ENCODE measurements at regions not wholly inside any gene's neighbourhood (a gene's known extent, or its start where the extent isn't known, plus 50 kb on each side); places are given as distances from the start of the nearest gene placed in this dataset.

DNA sequence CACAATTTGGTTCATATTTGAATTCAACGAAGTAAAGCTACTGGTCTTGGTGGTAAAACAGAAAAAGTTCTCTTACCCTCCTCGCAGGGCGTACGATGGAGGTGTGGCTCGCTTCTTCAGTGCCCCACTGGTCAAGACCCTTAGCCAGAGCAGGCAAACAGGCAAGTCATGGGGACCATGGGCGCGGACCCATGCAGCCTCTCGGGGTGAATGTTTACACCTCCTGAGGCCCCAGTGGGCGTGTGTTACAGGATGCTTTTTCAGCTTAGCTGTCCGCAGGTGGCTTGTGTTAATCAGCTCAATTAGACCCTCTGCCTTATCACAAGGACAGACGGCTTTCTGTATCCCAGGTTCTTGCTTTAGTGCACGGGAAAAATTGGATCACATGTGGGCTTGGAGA is 991.8 kb downstream of the GBE1 start:
- Histone ChIP-seq H3K27me3 (no peaks in the 10 kb centered on the region), H3K4me3 (no peak overlapping the region), H3K4me1 (no peaks in the 10 kb centered on the region), H3K27ac (no peak overlapping the region), H3K9me3 (no peaks in the 10 kb centered on the region), H3K36me3 (no peaks in the 10 kb centered on the region)
- DNase-seq, result no peak
- TF ChIP-seq, protein P1, sequence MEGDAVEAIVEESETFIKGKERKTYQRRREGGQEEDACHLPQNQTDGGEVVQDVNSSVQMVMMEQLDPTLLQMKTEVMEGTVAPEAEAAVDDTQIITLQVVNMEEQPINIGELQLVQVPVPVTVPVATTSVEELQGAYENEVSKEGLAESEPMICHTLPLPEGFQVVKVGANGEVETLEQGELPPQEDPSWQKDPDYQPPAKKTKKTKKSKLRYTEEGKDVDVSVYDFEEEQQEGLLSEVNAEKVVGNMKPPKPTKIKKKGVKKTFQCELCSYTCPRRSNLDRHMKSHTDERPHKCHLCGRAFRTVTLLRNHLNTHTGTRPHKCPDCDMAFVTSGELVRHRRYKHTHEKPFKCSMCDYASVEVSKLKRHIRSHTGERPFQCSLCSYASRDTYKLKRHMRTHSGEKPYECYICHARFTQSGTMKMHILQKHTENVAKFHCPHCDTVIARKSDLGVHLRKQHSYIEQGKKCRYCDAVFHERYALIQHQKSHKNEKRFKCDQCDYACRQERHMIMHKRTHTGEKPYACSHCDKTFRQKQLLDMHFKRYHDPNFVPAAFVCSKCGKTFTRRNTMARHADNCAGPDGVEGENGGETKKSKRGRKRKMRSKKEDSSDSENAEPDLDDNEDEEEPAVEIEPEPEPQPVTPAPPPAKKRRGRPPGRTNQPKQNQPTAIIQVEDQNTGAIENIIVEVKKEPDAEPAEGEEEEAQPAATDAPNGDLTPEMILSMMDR (IDR thresholded peaks at IDR 0.05), result no peak
- no peak for TF ChIP-seq POLR2A (IDR thresholded peaks at IDR 0.05)

DNA sequence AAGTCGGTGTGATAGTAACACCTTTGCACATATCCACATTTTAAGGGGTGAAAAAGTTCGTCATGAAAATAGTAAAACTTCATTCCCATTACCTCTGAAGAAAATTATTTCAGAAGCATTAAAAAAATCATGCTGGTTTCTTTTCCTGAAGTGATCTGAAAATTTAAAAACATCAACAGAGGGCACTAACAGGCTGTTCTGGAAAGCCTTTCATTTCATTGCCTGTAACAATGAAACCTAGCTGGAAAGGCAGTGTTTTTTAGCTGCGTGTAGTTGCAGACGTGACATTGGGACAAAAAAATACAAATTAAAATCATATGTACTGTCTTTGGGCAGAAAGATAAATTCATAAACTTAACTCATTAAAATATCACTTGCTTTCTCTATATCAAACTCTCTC is 993.8 kb downstream of the GBE1 start:
- no peak for DNase-seq
- no peak overlapping the region for H3K27ac ChIP-seq
- no peak for TF ChIP-seq POLR2A (IDR thresholded peaks at IDR 0.05)
- TF ChIP-seq, protein P1 (IDR thresholded peaks at IDR 0.05), result peak in 3 of 6 experiments; percentile 21 to 35 (median 24)
- no peaks in the 10 kb centered on the region for H3K27me3 ChIP-seq
- no peak overlapping the region for H3K4me3 ChIP-seq
- no peaks in the 10 kb centered on the region for H3K9me3 ChIP-seq
- H3K4me1 ChIP-seq, result no peaks in the 10 kb centered on the region
- no peaks in the 10 kb centered on the region for H3K36me3 ChIP-seq

DNA sequence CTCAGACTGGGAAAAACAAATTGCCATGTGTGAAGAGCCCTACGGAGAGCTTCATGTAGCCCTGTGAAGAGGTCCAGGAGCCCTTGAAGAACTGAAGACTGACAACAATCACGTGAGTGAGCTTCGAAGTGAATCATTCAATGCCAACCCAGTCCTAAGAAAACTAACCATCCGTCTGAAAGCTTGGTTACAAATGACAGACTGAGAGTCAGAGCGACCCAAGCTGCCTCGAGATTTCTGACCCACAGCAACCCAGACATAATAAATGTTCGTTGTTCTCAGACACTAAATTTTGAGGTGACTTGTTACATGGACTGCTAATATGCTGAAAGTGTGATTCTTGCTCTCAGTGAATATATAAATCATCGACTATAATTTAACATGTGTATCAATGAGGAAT is 987.2 kb upstream of the ROBO1 start:
- H3K27ac ChIP-seq, result no peak overlapping the region
- no peaks in the 10 kb centered on the region for H3K4me1 ChIP-seq
- no peaks in the 10 kb centered on the region for H3K9me3 ChIP-seq
- H3K4me3 ChIP-seq, result no peak overlapping the region
- no peak for DNase-seq
- no peaks in the 10 kb centered on the region for H3K27me3 ChIP-seq
- no peaks in the 10 kb centered on the region for H3K36me3 ChIP-seq
- TF ChIP-seq, protein P1 (IDR thresholded peaks at IDR 0.05), result no peak
- TF ChIP-seq POLR2A (IDR thresholded peaks at IDR 0.05), result no peak

DNA sequence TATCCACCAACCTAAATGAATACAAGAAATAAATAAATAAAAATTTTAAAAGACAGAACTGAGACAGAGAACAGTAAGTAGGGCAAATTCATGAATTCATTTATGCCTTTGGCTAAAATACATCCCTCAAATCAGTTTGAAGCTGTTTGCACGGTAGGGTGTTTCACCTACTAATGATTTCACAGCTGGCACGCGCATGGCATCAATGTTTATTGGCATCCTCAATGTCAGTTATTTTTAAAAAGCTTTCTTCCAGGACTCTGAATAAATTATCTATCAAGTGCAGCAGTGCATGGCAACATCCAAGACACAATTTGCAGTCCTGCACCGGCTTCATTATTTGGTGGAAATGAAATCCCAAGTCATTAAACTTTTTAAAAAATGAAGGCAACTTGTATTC is 985.2 kb upstream of the ROBO1 start:
- Histone ChIP-seq H3K36me3 (no peaks in the 10 kb centered on the region), H3K4me1 (no peaks in the 10 kb centered on the region), H3K9me3 (no peaks in the 10 kb centered on the region), H3K4me3 (no peak overlapping the region), H3K27ac (no peak overlapping the region), H3K27me3 (no peaks in the 10 kb centered on the region)
- TF ChIP-seq POLR2A (IDR thresholded peaks at IDR 0.05), result no peak
- TF ChIP-seq, protein P1 (IDR thresholded peaks at IDR 0.05), result no peak
- DNase-seq, result no peak

DNA sequence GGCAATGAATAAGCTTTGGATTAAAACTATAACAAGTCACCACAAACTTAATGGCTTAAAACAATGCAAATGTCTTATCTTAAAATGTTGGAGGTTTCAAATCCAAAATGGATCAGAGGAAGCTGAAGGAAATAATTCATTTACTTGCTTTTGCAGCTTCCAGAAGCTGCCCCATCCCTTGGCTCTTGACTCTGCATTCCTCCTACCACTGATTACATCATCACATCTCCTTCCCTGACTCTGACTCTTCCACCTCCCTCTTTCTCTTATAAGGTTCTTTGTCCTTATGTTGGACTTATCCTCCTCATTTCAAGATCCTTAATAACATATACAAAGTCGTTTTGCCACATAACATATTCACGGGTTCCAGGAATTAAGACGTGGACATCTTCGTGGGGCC is 982.8 kb upstream of the ROBO1 start:
- Histone ChIP-seq H3K27me3 (no peaks in the 10 kb centered on the region), H3K4me1 (no peaks in the 10 kb centered on the region), H3K27ac (no peak overlapping the region), H3K36me3 (no peaks in the 10 kb centered on the region), H3K9me3 (no peaks in the 10 kb centered on the region), H3K4me3 (no peak overlapping the region)
- TF ChIP-seq POLR2A (IDR thresholded peaks at IDR 0.05), result no peak
- TF ChIP-seq, protein P1 (IDR thresholded peaks at IDR 0.05), result no peak
- DNase-seq, result no peak

DNA sequence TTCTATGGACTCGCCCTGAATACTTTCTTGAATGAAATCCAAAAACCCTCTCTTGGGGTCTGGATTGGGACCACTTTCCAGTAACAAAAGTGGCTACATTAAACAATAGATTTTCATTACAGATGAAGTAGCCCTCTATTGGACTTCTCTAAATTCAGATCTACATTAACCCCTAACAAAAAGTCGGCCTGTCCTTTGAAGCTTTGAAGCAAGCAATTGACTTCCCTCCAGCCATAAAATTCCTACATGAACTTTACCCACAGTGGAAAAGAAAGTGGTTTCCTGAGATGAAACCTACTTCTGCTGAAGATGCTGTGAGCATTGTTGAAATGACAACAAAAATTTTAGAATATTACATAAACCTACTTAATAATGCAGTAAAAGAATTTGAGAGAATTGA is 967.1 kb upstream of the ROBO1 start:
- peak overlapping the region in 2 of 4 donors; percentile 44 to 83 for H3K27ac ChIP-seq
- TF ChIP-seq POLR2A (IDR thresholded peaks at IDR 0.05), result no peak
- TF ChIP-seq, protein P1 (IDR thresholded peaks at IDR 0.05), result no peak
- no peaks in the 10 kb centered on the region for H3K27me3 ChIP-seq
- no peaks in the 10 kb centered on the region for H3K36me3 ChIP-seq
- no peak for DNase-seq
- H3K4me3 ChIP-seq, result no peak overlapping the region
- H3K4me1 ChIP-seq, result peaks cover 0 to 8% (median 0%) of the 10 kb centered on the region in 4 donors
- H3K9me3 ChIP-seq, result no peaks in the 10 kb centered on the region

All from Peyer's patch (tissue), 4 donors.